ENCODE measurements at regions not wholly inside any gene's neighbourhood (a gene's known extent, or its start where the extent isn't known, plus 50 kb on each side); places are given as distances from the start of the nearest gene placed in this dataset.
"Not testable (repeated sequence)": the region's sequence is repeated elsewhere in the genome, so short reads cannot be mapped to it uniquely, and the experiment has no call there.

DNA sequence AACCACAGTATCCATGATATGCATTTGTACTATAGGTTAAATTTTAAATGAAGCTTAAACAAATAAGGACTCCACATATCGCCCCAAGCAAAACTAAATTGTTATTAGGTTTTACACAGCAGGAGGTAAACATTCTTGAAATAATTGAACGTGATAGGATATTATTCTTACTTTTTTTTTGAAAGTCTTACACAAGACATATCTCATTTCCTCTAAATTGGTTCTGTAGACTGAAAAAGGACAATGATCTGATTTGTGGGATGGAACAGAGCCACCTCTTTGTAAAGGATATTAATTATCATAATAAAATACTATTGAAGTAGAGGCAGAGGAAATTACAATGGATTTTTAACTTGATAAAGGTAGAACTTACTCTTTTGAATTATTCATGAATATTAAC is 155.1 kb upstream of the SEMA3D start:
- no peaks in the 10 kb centered on the region for H3F3A ChIP-seq (ENCODE audit: control insufficient read depth, insufficient read depth)
- H3K4me1 ChIP-seq (ENCODE audit: control insufficient read depth, low read length), result no peaks in the 10 kb centered on the region
- H3K27ac ChIP-seq (ENCODE audit: low read depth, low read length), result no peak overlapping the region
- no peaks in the 10 kb centered on the region for H3K36me3 ChIP-seq (ENCODE audit: control insufficient read depth, low read length)
- no peaks in the 10 kb centered on the region for H3K9me2 ChIP-seq (replicated peaks; ENCODE audit: control insufficient read depth, low read length)
- H3K9me3 ChIP-seq (ENCODE audit: control insufficient read depth, insufficient read depth, low read length), result no peaks in the 10 kb centered on the region
- TF ChIP-seq, protein P1, sequence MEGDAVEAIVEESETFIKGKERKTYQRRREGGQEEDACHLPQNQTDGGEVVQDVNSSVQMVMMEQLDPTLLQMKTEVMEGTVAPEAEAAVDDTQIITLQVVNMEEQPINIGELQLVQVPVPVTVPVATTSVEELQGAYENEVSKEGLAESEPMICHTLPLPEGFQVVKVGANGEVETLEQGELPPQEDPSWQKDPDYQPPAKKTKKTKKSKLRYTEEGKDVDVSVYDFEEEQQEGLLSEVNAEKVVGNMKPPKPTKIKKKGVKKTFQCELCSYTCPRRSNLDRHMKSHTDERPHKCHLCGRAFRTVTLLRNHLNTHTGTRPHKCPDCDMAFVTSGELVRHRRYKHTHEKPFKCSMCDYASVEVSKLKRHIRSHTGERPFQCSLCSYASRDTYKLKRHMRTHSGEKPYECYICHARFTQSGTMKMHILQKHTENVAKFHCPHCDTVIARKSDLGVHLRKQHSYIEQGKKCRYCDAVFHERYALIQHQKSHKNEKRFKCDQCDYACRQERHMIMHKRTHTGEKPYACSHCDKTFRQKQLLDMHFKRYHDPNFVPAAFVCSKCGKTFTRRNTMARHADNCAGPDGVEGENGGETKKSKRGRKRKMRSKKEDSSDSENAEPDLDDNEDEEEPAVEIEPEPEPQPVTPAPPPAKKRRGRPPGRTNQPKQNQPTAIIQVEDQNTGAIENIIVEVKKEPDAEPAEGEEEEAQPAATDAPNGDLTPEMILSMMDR (IDR thresholded peaks at IDR 0.05; ENCODE audit: low read depth, low read length, poor library complexity, severe bottlenecking), result no peak
- no peak for TF ChIP-seq EZH2phosphoT487 (IDR thresholded peaks at IDR 0.05; ENCODE audit: borderline replicate concordance, low read length)
- no peak overlapping the region for H3K4me3 ChIP-seq (ENCODE audit: low read length)
- no peaks in the 10 kb centered on the region for H3K27me3 ChIP-seq (ENCODE audit: control insufficient read depth, low read length)
- H3K79me2 ChIP-seq (ENCODE audit: control insufficient read depth, low read length), result no peaks in the 10 kb centered on the region
- H4K20me1 ChIP-seq (ENCODE audit: control insufficient read depth, insufficient read depth, low read depth, low read length), result no peaks in the 10 kb centered on the region
- H3K4me2 ChIP-seq (ENCODE audit: low read length), result no peak overlapping the region

GRCh38 chr7:85341121-85341520 is 154.3 kb upstream of the SEMA3D start:
- no peaks in the 10 kb centered on the region for H4K20me1 ChIP-seq (ENCODE audit: control insufficient read depth, insufficient read depth, low read depth, low read length)
- no peaks in the 10 kb centered on the region for H3K9me2 ChIP-seq (replicated peaks; ENCODE audit: control insufficient read depth, low read length)
- no peaks in the 10 kb centered on the region for H3K79me2 ChIP-seq (ENCODE audit: control insufficient read depth, low read length)
- no peaks in the 10 kb centered on the region for H3K36me3 ChIP-seq (ENCODE audit: control insufficient read depth, low read length)
- no peaks in the 10 kb centered on the region for H3K27me3 ChIP-seq (ENCODE audit: control insufficient read depth, low read length)
- no peaks in the 10 kb centered on the region for H3F3A ChIP-seq (ENCODE audit: control insufficient read depth, insufficient read depth)
- H3K9me3 ChIP-seq (ENCODE audit: control insufficient read depth, insufficient read depth, low read length), result no peaks in the 10 kb centered on the region
- no peak overlapping the region for H3K4me3 ChIP-seq (ENCODE audit: low read length)
- TF ChIP-seq, protein P1 (IDR thresholded peaks at IDR 0.05; ENCODE audit: low read depth, low read length, poor library complexity, severe bottlenecking), result no peak
- TF ChIP-seq EZH2phosphoT487 (IDR thresholded peaks at IDR 0.05; ENCODE audit: borderline replicate concordance, low read length), result no peak
- H3K4me2 ChIP-seq (ENCODE audit: low read length), result no peak overlapping the region
- no peak overlapping the region for H3K27ac ChIP-seq (ENCODE audit: low read depth, low read length)
- no peaks in the 10 kb centered on the region for H3K4me1 ChIP-seq (ENCODE audit: control insufficient read depth, low read length)

DNA sequence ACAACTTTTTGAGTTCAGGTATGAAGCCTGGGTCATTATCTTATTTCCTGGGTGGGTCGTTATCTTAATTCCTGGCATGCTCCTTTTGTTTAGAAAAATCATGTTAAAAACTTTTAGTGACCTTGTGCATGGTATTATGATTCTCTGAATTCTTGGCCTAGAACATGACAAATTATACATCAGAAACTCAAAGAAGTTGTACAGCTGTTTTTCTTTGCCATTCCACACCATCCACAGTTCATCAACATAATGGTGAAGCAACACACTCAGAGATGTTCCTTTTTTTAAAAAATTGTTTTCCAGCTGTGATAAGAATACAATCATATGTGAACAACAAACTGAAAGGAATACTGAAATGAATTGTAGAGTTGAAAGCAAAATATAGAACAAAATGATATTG is 149.2 kb upstream of the SEMA3D start:
- H3K4me3 ChIP-seq (ENCODE audit: low read length), result no peak overlapping the region
- no peaks in the 10 kb centered on the region for H3F3A ChIP-seq (ENCODE audit: control insufficient read depth, insufficient read depth)
- H3K36me3 ChIP-seq (ENCODE audit: control insufficient read depth, low read length), result no peaks in the 10 kb centered on the region
- no peaks in the 10 kb centered on the region for H3K9me2 ChIP-seq (replicated peaks; ENCODE audit: control insufficient read depth, low read length)
- H3K4me2 ChIP-seq (ENCODE audit: low read length), result no peak overlapping the region
- H3K4me1 ChIP-seq (ENCODE audit: control insufficient read depth, low read length), result no peaks in the 10 kb centered on the region
- H3K27ac ChIP-seq (ENCODE audit: low read depth, low read length), result no peak overlapping the region
- no peak for TF ChIP-seq EZH2phosphoT487 (IDR thresholded peaks at IDR 0.05; ENCODE audit: borderline replicate concordance, low read length)
- TF ChIP-seq, protein P1 (IDR thresholded peaks at IDR 0.05; ENCODE audit: low read depth, low read length, poor library complexity, severe bottlenecking), result no peak
- H3K27me3 ChIP-seq (ENCODE audit: control insufficient read depth, low read length), result no peaks in the 10 kb centered on the region
- H3K79me2 ChIP-seq (ENCODE audit: control insufficient read depth, low read length), result no peaks in the 10 kb centered on the region
- H4K20me1 ChIP-seq (ENCODE audit: control insufficient read depth, insufficient read depth, low read depth, low read length), result no peaks in the 10 kb centered on the region
- H3K9me3 ChIP-seq (ENCODE audit: control insufficient read depth, insufficient read depth, low read length), result no peaks in the 10 kb centered on the region

- not testable (repeated sequence) for H3K36me3 ChIP-seq (ENCODE audit: control insufficient read depth, low read length); H3K27me3 ChIP-seq (ENCODE audit: control insufficient read depth, low read length); H4K20me1 ChIP-seq (ENCODE audit: control insufficient read depth, insufficient read depth, low read depth, low read length); H3K4me3 ChIP-seq (ENCODE audit: low read length); H3K79me2 ChIP-seq (ENCODE audit: control insufficient read depth, low read length); H3K4me2 ChIP-seq (ENCODE audit: low read length); H3F3A ChIP-seq (ENCODE audit: control insufficient read depth, insufficient read depth); H3K27ac ChIP-seq (ENCODE audit: low read depth, low read length); H3K9me2 ChIP-seq (replicated peaks; ENCODE audit: control insufficient read depth, low read length); H3K9me3 ChIP-seq (ENCODE audit: control insufficient read depth, insufficient read depth, low read length); H3K4me1 ChIP-seq (ENCODE audit: control insufficient read depth, low read length)
These were observed 148.3 kb upstream of the SEMA3D start for GRCh38 chr7:85335113-85335512.
